Peyer's patch (tissue), 4 donors: ENCODE measurements at regions not wholly inside any gene's neighbourhood (a gene's known extent, or its start where the extent isn't known, plus 50 kb on each side); places are given as distances from the start of the nearest gene placed in this dataset.

Experiments used
- CTCF ChIP-seq, 6 experiments: fragments of 450-650 bp in 4 of 6; fragments of 200-600 bp in 2 of 6; sonication (generic) in 1 of 6; IDR thresholded peaks; one replicate each; pipeline ENCODE4 v1.5.1; 2017 to 2019; ENCODE audit warnings: antibody characterized with exemption in 6 of 6, mild to moderate bottlenecking in 3 of 6, moderate library complexity in 1 of 6
- POLR2A ChIP-seq, 2 donors: fragments of 450-650 bp; IDR thresholded peaks; one replicate each; pipeline ENCODE4 v1.5.1; 2017; ENCODE audit warnings: antibody characterized with exemption in 2 of 2, mild to moderate bottlenecking in 2 of 2, moderate library complexity in 2 of 2

GRCh38 chr12:114191581-114191980 is 214.4 kb downstream of the TBX5 start:
- TF ChIP-seq CTCF (IDR thresholded peaks at IDR 0.05) (no peak), POLR2A (IDR thresholded peaks at IDR 0.05) (no peak)
